ENCODE measurements at regions not wholly inside any gene's neighbourhood (a gene's known extent, or its start where the extent isn't known, plus 50 kb on each side); places are given as distances from the start of the nearest gene placed in this dataset.
A peak's percentile ranks its signal among the peaks of the same experiment; 100 is the strongest.

DNA sequence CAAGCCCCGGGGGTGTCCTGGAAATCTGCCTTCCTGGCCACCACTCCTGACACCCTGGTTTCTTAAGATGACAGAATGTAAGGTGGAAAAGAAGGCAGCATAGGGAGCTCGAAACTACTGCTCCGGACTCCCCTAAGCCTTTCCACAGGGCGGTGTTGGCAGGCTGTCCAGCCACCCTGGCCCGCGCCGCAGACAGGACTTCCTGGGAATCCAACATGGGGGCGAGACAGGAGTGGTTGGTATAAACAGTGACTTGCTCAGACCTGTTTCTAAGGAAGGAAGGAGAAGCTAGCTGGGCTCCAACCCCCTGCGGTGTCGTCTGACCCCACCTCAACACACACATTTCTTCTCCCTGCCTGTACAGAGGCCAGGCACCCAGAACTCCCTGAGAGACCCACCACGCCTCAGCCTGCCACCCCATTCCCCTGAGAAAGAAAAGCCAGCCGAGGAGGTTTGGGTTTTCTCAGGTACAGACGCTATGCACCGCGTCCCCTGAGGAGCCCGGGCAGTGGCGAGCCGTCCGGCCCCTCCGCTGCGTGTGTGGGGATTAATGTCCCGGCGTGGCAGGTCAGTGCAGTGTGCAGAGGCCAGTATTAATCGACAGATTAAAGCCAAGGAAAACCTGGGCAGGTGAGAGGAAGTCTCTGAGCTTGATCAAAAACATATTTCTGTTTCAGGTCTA lies 349.6 kb upstream of the MKI67 start:
- Histone ChIP-seq H2AK5ac (ENCODE audit: low read length, severe bottlenecking) (no peak overlapping the region), H3K23ac (ENCODE audit: low read length in 2 of 2) (no peak overlapping the region), H3K4ac (ENCODE audit: low read depth in 1 of 2, low read length in 2 of 2) (no peak overlapping the region), H3K36me3 (ENCODE audit: control insufficient read depth in 1 of 2, insufficient read depth in 2 of 2, low read depth in 1 of 2, low read length in 2 of 2) (no peaks in the 10 kb centered on the region), H3K14ac (ENCODE audit: low read length in 2 of 2) (no peak overlapping the region), H3K79me1 (replicated peaks; ENCODE audit: low read length, poor library complexity, severe bottlenecking) (no peaks in the 10 kb centered on the region), H3K4me1 (ENCODE audit: control insufficient read depth, insufficient read depth, low read depth, low read length) (no peaks in the 10 kb centered on the region), H3K4me2 (ENCODE audit: low read length, poor library complexity, severe bottlenecking) (no peak overlapping the region), H2BK5ac (ENCODE audit: low read depth, low read length, poor library complexity, severe bottlenecking) (no peak overlapping the region), H2BK12ac (ENCODE audit: low read length in 2 of 2) (no peak overlapping the region), H4K91ac (ENCODE audit: low read length) (no peak overlapping the region), H2AFZ (ENCODE audit: low read depth, low read length) (no peak overlapping the region), H3K4me3 (ENCODE audit: insufficient read depth in 1 of 2, low read depth in 1 of 2, low read length in 2 of 2) (no peak overlapping the region), H3K27me3 (ENCODE audit: control insufficient read depth in 1 of 2, insufficient read depth in 1 of 2, low read length in 2 of 2) (no peaks in the 10 kb centered on the region), H3K27ac (ENCODE audit: low read length, poor library complexity, severe bottlenecking) (no peak overlapping the region), H3K9ac (ENCODE audit: low read length) (no peak overlapping the region), H4K8ac (ENCODE audit: low read length) (no peak overlapping the region), H3K18ac (ENCODE audit: low read depth in 1 of 2, low read length in 2 of 2) (no peak overlapping the region), H2BK15ac (ENCODE audit: low read depth, poor library complexity, severe bottlenecking) (no peak overlapping the region), H2BK120ac (ENCODE audit: low read depth, low read length) (no peak overlapping the region), H3K9me3 (ENCODE audit: control insufficient read depth, low read length) (no peaks in the 10 kb centered on the region)
- WGBS = 87% methylated on average over 24 of the region's 24 CpGs
- DNase-seq = no peak

DNA sequence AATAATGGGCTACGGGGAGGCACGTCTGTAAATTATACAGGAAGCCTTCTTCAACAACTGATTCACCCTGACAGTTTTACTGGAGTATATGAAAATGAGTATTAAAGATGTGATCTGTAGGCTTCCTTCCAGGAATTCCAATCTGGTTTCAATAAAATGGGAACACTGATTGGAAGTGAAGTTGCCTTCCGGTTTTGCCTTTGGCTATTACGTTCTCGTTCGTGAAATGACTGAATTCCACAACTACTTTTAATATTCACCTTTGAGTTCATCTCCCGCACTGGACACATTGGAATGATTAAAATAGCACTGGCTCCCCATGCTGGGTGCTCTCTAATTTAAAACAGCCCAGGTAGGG lies 350.1 kb upstream of the MKI67 start:
- Histone ChIP-seq H3K27me3 (ENCODE audit: control insufficient read depth in 1 of 2, insufficient read depth in 1 of 2, low read length in 2 of 2) (no peaks in the 10 kb centered on the region), H2BK5ac (ENCODE audit: low read depth, low read length, poor library complexity, severe bottlenecking) (no peak overlapping the region), H3K4me2 (ENCODE audit: low read length, poor library complexity, severe bottlenecking) (no peak overlapping the region), H3K23ac (ENCODE audit: low read length in 2 of 2) (no peak overlapping the region), H4K91ac (ENCODE audit: low read length) (no peak overlapping the region), H2BK120ac (ENCODE audit: low read depth, low read length) (no peak overlapping the region), H2BK15ac (ENCODE audit: low read depth, poor library complexity, severe bottlenecking) (no peak overlapping the region), H3K27ac (ENCODE audit: low read length, poor library complexity, severe bottlenecking) (no peak overlapping the region), H2AK5ac (ENCODE audit: low read length, severe bottlenecking) (no peak overlapping the region), H3K9me3 (ENCODE audit: control insufficient read depth, low read length) (no peaks in the 10 kb centered on the region), H2AFZ (ENCODE audit: low read depth, low read length) (no peak overlapping the region), H3K36me3 (ENCODE audit: control insufficient read depth in 1 of 2, insufficient read depth in 2 of 2, low read depth in 1 of 2, low read length in 2 of 2) (no peaks in the 10 kb centered on the region), H3K4me3 (ENCODE audit: insufficient read depth in 1 of 2, low read depth in 1 of 2, low read length in 2 of 2) (no peak overlapping the region), H3K9ac (ENCODE audit: low read length) (no peak overlapping the region), H4K8ac (ENCODE audit: low read length) (no peak overlapping the region), H2BK12ac (ENCODE audit: low read length in 2 of 2) (no peak overlapping the region), H3K4ac (ENCODE audit: low read depth in 1 of 2, low read length in 2 of 2) (no peak overlapping the region), H3K79me1 (replicated peaks; ENCODE audit: low read length, poor library complexity, severe bottlenecking) (no peaks in the 10 kb centered on the region), H3K18ac (ENCODE audit: low read depth in 1 of 2, low read length in 2 of 2) (no peak overlapping the region), H3K14ac (ENCODE audit: low read length in 2 of 2) (no peak overlapping the region), H3K4me1 (ENCODE audit: control insufficient read depth, insufficient read depth, low read depth, low read length) (no peaks in the 10 kb centered on the region)
- WGBS = 94% methylated on average over 5 of the region's 7 CpGs
- no peak for DNase-seq

DNA sequence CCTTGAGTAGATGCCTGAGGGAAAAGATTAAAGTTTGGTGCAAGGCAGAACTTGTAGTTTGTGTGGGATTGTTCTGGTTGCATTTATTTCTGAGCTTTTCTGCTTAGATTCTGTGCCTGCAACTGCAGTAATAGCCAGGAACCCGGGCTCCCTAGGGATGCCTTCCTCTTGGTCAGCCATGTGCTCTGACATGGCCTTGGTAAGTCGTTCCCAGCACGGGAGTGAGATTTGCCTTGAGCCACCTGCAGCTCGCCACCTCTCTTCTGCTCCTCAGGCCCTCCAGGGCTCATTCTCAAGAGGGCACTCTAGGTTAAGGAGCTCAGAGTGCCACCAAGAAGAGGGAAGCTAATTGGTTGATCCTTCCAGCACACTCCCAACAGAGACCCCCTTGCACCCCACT lies 350.6 kb upstream of the MKI67 start:
- H2BK15ac ChIP-seq (ENCODE audit: low read depth, poor library complexity, severe bottlenecking) = no peak overlapping the region
- no peak overlapping the region for H4K8ac ChIP-seq (ENCODE audit: low read length)
- no peaks in the 10 kb centered on the region for H3K79me1 ChIP-seq (replicated peaks; ENCODE audit: low read length, poor library complexity, severe bottlenecking)
- H4K91ac ChIP-seq (ENCODE audit: low read length) = no peak overlapping the region
- no peaks in the 10 kb centered on the region for H3K9me3 ChIP-seq (ENCODE audit: control insufficient read depth, low read length)
- no peaks in the 10 kb centered on the region for H3K36me3 ChIP-seq (ENCODE audit: control insufficient read depth in 1 of 2, insufficient read depth in 2 of 2, low read depth in 1 of 2, low read length in 2 of 2)
- no peak overlapping the region for H3K4me3 ChIP-seq (ENCODE audit: insufficient read depth in 1 of 2, low read depth in 1 of 2, low read length in 2 of 2)
- no peak overlapping the region for H2BK120ac ChIP-seq (ENCODE audit: low read depth, low read length)
- WGBS = 65% methylated on average over 4 of the region's 4 CpGs
- H3K27me3 ChIP-seq (ENCODE audit: control insufficient read depth in 1 of 2, insufficient read depth in 1 of 2, low read length in 2 of 2) = no peaks in the 10 kb centered on the region
- DNase-seq = no peak
- no peak overlapping the region for H2AK5ac ChIP-seq (ENCODE audit: low read length, severe bottlenecking)
- no peak overlapping the region for H3K18ac ChIP-seq (ENCODE audit: low read depth in 1 of 2, low read length in 2 of 2)
- no peak overlapping the region for H3K14ac ChIP-seq (ENCODE audit: low read length in 2 of 2)
- no peak overlapping the region for H2AFZ ChIP-seq (ENCODE audit: low read depth, low read length)
- no peak overlapping the region for H3K27ac ChIP-seq (ENCODE audit: low read length, poor library complexity, severe bottlenecking)
- H3K4ac ChIP-seq (ENCODE audit: low read depth in 1 of 2, low read length in 2 of 2) = no peak overlapping the region
- no peak overlapping the region for H3K4me2 ChIP-seq (ENCODE audit: low read length, poor library complexity, severe bottlenecking)
- H3K9ac ChIP-seq (ENCODE audit: low read length) = no peak overlapping the region
- H3K4me1 ChIP-seq (ENCODE audit: control insufficient read depth, insufficient read depth, low read depth, low read length) = no peaks in the 10 kb centered on the region
- no peak overlapping the region for H2BK5ac ChIP-seq (ENCODE audit: low read depth, low read length, poor library complexity, severe bottlenecking)
- no peak overlapping the region for H3K23ac ChIP-seq (ENCODE audit: low read length in 2 of 2)
- H2BK12ac ChIP-seq (ENCODE audit: low read length in 2 of 2) = no peak overlapping the region

DNA sequence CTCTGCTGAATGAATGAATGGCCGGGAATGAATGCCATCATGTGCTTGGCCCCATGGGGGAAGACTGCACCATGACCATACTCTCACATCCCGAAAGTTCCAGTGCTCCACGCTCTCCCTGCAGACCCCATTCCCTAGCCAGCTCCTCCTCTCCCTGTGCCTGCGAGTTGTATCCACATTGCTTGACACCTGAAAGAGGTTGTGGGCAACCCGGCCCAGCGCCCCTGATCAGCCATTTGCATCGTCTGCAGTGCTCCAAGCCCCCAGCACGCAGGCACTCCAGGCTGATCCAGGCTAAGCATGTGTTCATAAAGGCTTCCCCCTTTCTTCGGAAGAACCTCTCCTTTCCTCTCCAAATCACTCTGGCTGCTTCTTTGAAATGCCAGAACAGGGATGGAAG lies 354.4 kb upstream of the MKI67 start:
- Histone ChIP-seq H3K27me3 (ENCODE audit: control insufficient read depth in 1 of 2, insufficient read depth in 1 of 2, low read length in 2 of 2) (no peaks in the 10 kb centered on the region), H2BK15ac (ENCODE audit: low read depth, poor library complexity, severe bottlenecking) (no peak overlapping the region), H3K4me2 (ENCODE audit: low read length, poor library complexity, severe bottlenecking) (no peak overlapping the region), H4K8ac (ENCODE audit: low read length) (no peak overlapping the region), H4K91ac (ENCODE audit: low read length) (no peak overlapping the region), H2BK12ac (ENCODE audit: low read length in 2 of 2) (no peak overlapping the region), H3K36me3 (ENCODE audit: control insufficient read depth in 1 of 2, insufficient read depth in 2 of 2, low read depth in 1 of 2, low read length in 2 of 2) (no peaks in the 10 kb centered on the region), H2AK5ac (ENCODE audit: low read length, severe bottlenecking) (no peak overlapping the region), H3K9me3 (ENCODE audit: control insufficient read depth, low read length) (no peaks in the 10 kb centered on the region), H2BK120ac (ENCODE audit: low read depth, low read length) (no peak overlapping the region), H3K4me3 (ENCODE audit: insufficient read depth in 1 of 2, low read depth in 1 of 2, low read length in 2 of 2) (no peak overlapping the region), H3K4ac (ENCODE audit: low read depth in 1 of 2, low read length in 2 of 2) (no peak overlapping the region), H3K9ac (ENCODE audit: low read length) (no peak overlapping the region), H3K27ac (ENCODE audit: low read length, poor library complexity, severe bottlenecking) (no peak overlapping the region), H2BK5ac (ENCODE audit: low read depth, low read length, poor library complexity, severe bottlenecking) (no peak overlapping the region), H3K79me1 (replicated peaks; ENCODE audit: low read length, poor library complexity, severe bottlenecking) (no peaks in the 10 kb centered on the region), H3K14ac (ENCODE audit: low read length in 2 of 2) (no peak overlapping the region), H3K4me1 (ENCODE audit: control insufficient read depth, insufficient read depth, low read depth, low read length) (no peaks in the 10 kb centered on the region), H2AFZ (ENCODE audit: low read depth, low read length) (no peak overlapping the region), H3K18ac (ENCODE audit: low read depth in 1 of 2, low read length in 2 of 2) (no peak overlapping the region), H3K23ac (ENCODE audit: low read length in 2 of 2) (peak overlapping the region in 1 of 2 experiments; percentile 9)
- DNase-seq = no peak
- WGBS = 64% methylated on average over 9 of the region's 9 CpGs

All from mesenchymal stem cell (in vitro differentiated cells and primary cell).